SJSA1 (cell line): ENCODE measurements at regions not wholly inside any gene's neighbourhood (a gene's known extent, or its start where the extent isn't known, plus 50 kb on each side); places are given as distances from the start of the nearest gene placed in this dataset.

Experiments
- DNase-seq, 2 experiments: peaks; one replicate each; pipeline ENCODE4 v3.0.0-alpha.2; 2015 to 2020; ENCODE audit warnings: low spot score in 2 of 2, low read depth in 1 of 2
- H3K27ac ChIP-seq: fragments of 250-450 bp; sonication (Bioruptor Pico); 2 replicates; pipeline ENCODE4 v1.5.1; 2020; ENCODE audit warnings: mild to moderate bottlenecking, moderate library complexity
- H3K27me3 ChIP-seq: fragments of 250-450 bp; sonication (Bioruptor Pico); replicated peaks from 2 replicates; pipeline ENCODE4 v1.5.1; 2020; ENCODE audit warnings: mild to moderate bottlenecking, moderate library complexity
- H3K36me3 ChIP-seq: fragments of 250-450 bp; sonication (Bioruptor Pico); 2 replicates; pipeline ENCODE4 v1.5.1; 2020; ENCODE audit warnings: mild to moderate bottlenecking
- H3K4me1 ChIP-seq: fragments of 250-450 bp; sonication (Bioruptor Pico); replicated peaks from 2 replicates; pipeline ENCODE4 v1.6.1; 2021; ENCODE audit warnings: mild to moderate bottlenecking
- H3K4me3 ChIP-seq: fragments of 250-450 bp; sonication (Bioruptor Pico); 2 replicates; pipeline ENCODE4 v1.5.1; 2020; ENCODE audit warnings: mild to moderate bottlenecking
- H3K9me3 ChIP-seq: fragments of 250-450 bp; sonication (Bioruptor Pico); replicated peaks from 2 replicates; pipeline ENCODE4 v1.5.1; 2020; ENCODE audit warnings: mild to moderate bottlenecking

DNA sequence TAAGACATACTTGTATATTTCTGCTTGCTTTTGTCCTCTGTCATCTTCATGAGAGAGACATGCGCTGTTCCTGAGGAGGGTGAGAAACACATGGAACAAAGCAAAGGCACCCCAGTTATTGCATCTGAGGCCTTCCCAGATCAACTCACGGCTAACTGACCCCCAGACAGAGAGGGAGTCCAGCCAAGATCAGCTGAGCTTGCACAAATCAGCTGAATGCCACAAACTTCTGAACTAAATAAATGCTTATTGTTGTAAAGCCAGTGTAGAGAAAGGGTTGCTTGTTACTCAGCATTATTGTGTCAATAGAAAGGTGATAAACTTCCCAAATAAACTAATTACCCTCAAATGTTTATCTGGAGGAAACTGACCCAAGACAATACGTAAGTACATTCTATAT lies 163.8 kb downstream of the BTC start:
- H3K27me3 ChIP-seq: no peaks in the 10 kb centered on the region
- H3K4me1 ChIP-seq: peaks cover 7% of the 10 kb centered on the region

DNA sequence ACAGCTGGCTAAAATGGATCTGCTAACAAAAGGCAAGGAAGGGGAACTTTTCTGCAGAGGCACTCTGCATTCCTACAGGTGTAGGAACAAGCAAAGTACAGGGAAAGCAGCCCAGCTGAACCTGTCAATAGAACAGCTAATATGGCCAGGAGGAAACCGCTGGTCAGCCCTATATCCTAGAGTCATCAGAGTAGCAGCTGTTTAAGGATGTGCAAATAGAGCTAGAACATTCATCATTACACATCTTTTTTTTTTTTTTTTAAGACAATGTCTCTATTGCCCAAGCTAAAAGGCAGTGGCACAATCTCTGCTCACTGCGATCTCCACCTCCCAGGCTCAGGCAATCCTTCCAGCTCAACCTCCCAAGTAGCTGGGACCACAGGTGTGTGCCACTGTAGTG lies 163.0 kb downstream of the BTC start:
- Histone ChIP-seq H3K4me3 (no peak overlapping the region), H3K27me3 (no peaks in the 10 kb centered on the region), H3K36me3 (no peaks in the 10 kb centered on the region), H3K4me1 (peaks cover 6% of the 10 kb centered on the region; the same call in 1 of the 2 replicates), H3K9me3 (no peaks in the 10 kb centered on the region), H3K27ac (no peak overlapping the region)
- DNase-seq: no peak

More for the DNA sequence above, 163.8 kb downstream of the BTC start:
- Histone ChIP-seq H3K27ac (no peak overlapping the region), H3K4me3 (no peak overlapping the region), H3K9me3 (no peaks in the 10 kb centered on the region), H3K36me3 (no peaks in the 10 kb centered on the region)
- DNase-seq: no peak

DNA sequence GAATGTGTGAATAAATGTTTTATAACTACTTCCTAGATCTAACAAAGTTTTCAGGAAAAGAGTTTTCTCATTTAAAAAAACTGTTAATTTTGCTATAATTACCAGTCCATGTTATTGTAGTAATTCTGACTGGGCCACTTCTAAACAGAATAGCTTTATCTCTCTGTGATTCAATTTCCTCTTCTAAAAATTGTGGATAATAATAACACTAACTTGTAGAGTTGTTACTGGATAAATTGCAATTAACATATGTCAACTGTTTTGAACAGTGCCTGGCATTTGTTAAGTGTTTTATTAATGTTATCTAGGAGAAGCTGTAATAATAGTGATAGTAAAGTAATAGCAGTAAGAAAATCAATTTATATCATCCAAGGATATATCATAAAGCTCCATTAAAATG lies 162.3 kb downstream of the BTC start:
- no peak overlapping the region for H3K4me3 ChIP-seq
- no peaks in the 10 kb centered on the region for H3K36me3 ChIP-seq
- H3K9me3 ChIP-seq: no peaks in the 10 kb centered on the region
- H3K4me1 ChIP-seq: peaks cover 6% of the 10 kb centered on the region; the same call in 1 of the 2 replicates
- H3K27ac ChIP-seq: no peak overlapping the region
- no peak for DNase-seq
- H3K27me3 ChIP-seq: 0 out of 2 replicates have a peak, but pooled peaks cover 1% of the 10 kb centered on the region

DNA sequence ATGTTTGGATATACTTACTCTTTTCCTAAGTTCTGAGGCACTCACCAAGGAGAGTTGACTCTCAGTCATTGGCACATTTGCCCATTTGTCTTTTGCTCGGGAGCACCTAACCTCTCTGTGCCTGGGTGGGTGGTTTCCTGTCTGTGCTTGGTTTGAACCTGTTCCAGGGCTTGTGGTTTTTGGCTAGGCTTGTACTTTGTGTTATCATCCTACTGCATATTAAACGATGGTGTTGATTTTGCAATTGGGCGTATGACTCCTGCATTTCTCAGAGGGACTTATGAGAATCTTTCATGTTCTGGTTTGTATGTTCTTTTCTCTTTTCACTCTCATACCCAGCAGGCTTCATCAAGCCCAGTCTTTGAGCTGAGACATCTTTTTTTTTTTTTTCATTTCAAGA lies 161.7 kb downstream of the BTC start:
- no peak overlapping the region for H3K4me3 ChIP-seq
- no peaks in the 10 kb centered on the region for H3K9me3 ChIP-seq
- peaks cover 6% of the 10 kb centered on the region; the same call in 1 of the 2 replicates for H3K4me1 ChIP-seq
- 0 out of 2 replicates have a peak, but pooled peaks cover 5% of the 10 kb centered on the region for H3K27me3 ChIP-seq
- no peak overlapping the region for H3K27ac ChIP-seq
- H3K36me3 ChIP-seq: no peaks in the 10 kb centered on the region
- DNase-seq: peak in 1 of 2 experiments; percentile 26

DNA sequence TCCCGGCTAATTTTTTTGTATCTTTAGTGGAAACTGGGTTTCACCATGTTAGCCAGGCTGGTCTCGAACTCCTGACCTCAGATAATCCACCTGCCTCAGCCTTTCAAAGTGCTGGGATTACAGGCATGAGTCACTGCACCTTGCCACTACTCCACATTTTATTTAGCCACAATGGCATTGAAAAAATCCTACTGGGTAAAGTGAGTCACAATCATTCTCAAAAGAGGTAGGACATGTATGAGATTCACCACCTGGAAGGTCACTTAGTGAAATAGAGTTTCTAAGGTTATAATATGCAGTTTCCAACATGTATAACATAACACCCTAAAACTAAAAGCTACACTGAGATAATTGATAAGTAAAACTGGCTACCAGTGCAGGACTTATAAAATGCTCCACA lies 159.2 kb downstream of the BTC start:
- peaks cover 6% of the 10 kb centered on the region; the same call in 1 of the 2 replicates for H3K4me1 ChIP-seq
- H3K9me3 ChIP-seq: no peaks in the 10 kb centered on the region
- no peak overlapping the region for H3K4me3 ChIP-seq
- H3K27ac ChIP-seq: no peak overlapping the region
- 0 out of 2 replicates have a peak, but pooled peaks cover 5% of the 10 kb centered on the region for H3K27me3 ChIP-seq
- H3K36me3 ChIP-seq: no peaks in the 10 kb centered on the region
- DNase-seq: no peak

DNA sequence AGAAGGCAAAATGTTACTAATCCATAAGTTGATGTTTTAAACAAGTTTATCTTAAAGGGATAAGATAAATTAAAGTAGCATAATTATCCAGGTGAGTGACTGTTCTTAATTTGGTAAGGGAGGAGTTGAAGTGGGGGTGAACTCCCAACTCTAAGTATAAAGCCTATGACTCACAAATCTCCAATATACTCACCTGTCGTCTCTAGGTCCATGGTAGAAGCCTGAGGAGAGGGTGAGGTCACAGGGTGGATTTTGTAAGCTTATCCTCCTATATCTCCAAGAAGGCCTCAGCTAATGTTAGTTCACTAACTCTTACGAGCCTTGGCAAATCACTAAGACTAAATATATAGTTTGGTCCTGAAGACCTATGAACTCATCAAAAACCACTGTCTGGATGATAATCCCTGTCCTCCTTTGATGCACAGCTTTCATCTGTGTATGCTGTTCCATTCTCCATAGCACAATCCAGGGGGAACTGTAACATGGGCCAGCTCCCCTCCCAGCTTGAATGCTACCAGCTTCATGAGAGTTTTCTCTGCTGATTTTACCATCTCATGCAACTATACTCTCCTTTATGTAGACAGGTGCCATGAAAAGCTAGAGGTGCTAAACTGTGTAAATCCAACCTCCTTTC lies 158.7 kb downstream of the BTC start:
- no peak overlapping the region for H3K27ac ChIP-seq
- H3K9me3 ChIP-seq: no peaks in the 10 kb centered on the region
- H3K4me1 ChIP-seq: peaks cover 6% of the 10 kb centered on the region; the same call in 1 of the 2 replicates
- H3K36me3 ChIP-seq: no peaks in the 10 kb centered on the region
- H3K4me3 ChIP-seq: no peak overlapping the region
- DNase-seq: no peak
- 0 out of 2 replicates have a peak, but pooled peaks cover 5% of the 10 kb centered on the region for H3K27me3 ChIP-seq

DNA sequence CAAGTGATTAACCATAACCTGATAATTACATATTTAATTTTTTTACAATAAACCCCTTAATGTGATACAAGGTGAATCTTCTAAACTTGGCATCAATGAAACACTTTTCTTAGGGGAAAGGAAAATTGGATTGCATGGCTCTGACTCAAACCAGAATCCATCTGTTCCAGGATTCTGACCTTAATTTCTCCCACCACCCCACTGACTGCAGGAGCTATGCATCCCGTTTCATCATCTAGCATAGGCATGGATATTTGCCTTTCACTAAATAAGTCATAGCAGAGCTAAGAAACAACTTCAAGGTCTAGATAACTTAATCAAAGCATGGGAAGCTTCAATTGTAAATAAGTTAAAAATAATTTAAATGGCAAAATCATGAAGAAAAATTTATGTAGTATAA lies 156.3 kb downstream of the BTC start:
- Histone ChIP-seq H3K4me1 (peaks cover under 1% of the 10 kb centered on the region; the same call in 1 of the 2 replicates), H3K27me3 (0 out of 2 replicates have a peak, but pooled peaks cover 5% of the 10 kb centered on the region), H3K4me3 (no peak overlapping the region), H3K27ac (no peak overlapping the region), H3K9me3 (no peaks in the 10 kb centered on the region), H3K36me3 (no peaks in the 10 kb centered on the region)
- no peak for DNase-seq

DNA sequence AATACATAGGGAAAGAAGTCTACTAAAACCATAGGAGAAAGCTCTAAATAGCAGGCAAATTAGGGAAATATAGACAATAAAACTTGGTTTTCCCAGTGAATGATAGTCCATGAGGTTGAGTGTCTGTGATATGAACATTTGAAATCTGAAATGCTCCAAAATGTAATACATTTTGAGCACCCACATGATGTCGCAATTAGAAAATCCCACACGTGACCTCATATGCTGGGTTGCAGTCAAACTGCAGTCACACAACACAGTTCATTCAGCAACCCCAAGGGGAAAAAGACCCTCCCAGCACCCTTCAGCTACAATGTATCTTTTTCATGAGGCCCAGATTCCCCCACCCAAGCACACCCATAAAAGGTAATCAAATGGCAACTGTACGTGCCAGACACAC lies 155.6 kb downstream of the BTC start:
- H3K4me1 ChIP-seq: no peaks in the 10 kb centered on the region
- 0 out of 2 replicates have a peak, but pooled peaks cover 5% of the 10 kb centered on the region for H3K27me3 ChIP-seq
- DNase-seq: no peak
- no peaks in the 10 kb centered on the region for H3K9me3 ChIP-seq
- H3K36me3 ChIP-seq: no peaks in the 10 kb centered on the region
- H3K27ac ChIP-seq: no peak overlapping the region
- H3K4me3 ChIP-seq: no peak overlapping the region

DNA sequence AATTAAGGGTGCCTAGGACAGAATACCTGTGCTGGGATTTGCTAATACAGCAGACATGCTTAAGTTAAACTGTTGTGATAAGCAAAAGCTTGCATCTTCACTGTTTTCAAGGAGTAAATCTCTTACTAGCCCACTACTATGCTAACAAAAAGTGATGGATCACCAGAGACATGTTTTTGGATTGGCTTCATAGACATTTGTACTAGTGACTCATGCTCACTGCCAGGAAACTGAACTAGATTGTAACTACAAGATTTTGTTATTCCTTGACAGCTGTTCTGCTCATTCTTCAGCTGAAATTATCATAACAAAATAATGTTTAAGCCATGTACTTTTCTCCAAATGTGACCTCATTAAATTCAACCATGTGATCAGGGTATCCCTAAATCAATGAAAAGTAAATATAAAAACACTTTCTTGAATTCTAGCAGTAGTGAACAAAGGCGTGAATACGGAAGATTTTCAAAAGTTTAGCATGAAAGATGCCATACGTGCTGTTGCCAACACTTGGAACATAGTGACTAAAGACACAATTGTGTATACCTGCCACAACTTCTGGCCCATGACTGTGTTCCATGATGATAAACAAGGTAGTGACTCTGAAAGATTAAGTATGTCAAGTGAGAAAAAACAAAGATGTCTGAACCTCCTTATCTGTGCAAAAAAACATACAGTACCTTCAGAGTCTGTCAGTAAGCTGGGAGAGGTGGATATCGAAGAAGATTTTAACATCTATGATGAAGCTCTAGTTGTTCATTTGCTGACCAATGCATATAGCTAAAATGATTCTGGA lies 154.0 kb downstream of the BTC start:
- no peak for DNase-seq

DNA sequence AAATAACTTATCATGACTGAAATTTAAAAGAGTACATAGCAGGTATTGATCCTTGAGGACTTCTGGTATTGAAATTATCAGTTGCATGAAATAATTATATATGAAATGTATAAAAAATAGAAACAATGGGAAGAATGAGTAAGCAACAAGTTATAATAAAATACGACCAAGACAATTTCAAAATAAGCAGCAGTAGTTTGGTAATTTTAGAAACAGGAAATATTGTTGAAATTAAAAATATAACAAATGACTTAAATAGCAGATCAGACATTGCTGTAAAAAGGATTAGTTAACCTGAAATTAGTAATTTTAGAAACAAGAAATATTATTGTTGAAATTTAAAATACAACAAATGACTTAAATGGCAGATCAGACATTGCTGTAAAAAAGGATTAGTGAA lies 152.3 kb downstream of the BTC start:
- H3K27me3 ChIP-seq: 0 out of 2 replicates have a peak, but pooled peaks cover 6% of the 10 kb centered on the region
- no peak overlapping the region for H3K27ac ChIP-seq
- no peaks in the 10 kb centered on the region for H3K9me3 ChIP-seq
- no peak overlapping the region for H3K4me3 ChIP-seq
- no peaks in the 10 kb centered on the region for H3K4me1 ChIP-seq
- no peaks in the 10 kb centered on the region for H3K36me3 ChIP-seq
- no peak for DNase-seq

More for the DNA sequence above, 154.0 kb downstream of the BTC start:
- Histone ChIP-seq H3K9me3 (no peaks in the 10 kb centered on the region), H3K27ac (no peak overlapping the region), H3K4me1 (no peaks in the 10 kb centered on the region), H3K4me3 (no peak overlapping the region), H3K36me3 (no peaks in the 10 kb centered on the region), H3K27me3 (0 out of 2 replicates have a peak, but pooled peaks cover 5% of the 10 kb centered on the region)

DNA sequence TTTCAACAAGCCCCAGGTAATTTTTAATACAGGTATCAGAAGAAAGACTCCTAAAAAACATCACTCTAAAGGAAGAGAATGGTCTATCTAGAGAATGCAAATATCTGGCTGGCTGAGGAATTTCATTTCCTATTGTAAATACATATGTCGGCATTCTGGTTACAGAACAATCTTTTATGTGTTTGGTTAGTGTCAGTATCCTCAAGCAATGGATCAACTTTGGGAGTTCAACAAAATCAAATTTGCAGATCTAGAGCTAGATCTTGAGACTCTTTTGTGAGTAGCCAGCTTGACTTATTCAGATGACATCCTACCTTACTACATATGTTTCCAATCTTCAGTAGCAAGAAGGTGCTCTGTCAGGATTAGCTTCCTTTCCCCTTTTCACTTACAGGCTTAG lies 145.1 kb downstream of the BTC start:
- Histone ChIP-seq H3K4me3 (no peak overlapping the region), H3K27ac (no peak overlapping the region), H3K4me1 (no peaks in the 10 kb centered on the region), H3K36me3 (no peaks in the 10 kb centered on the region), H3K27me3 (0 out of 2 replicates have a peak, but pooled peaks cover 3% of the 10 kb centered on the region), H3K9me3 (no peaks in the 10 kb centered on the region)
- no peak for DNase-seq

DNA sequence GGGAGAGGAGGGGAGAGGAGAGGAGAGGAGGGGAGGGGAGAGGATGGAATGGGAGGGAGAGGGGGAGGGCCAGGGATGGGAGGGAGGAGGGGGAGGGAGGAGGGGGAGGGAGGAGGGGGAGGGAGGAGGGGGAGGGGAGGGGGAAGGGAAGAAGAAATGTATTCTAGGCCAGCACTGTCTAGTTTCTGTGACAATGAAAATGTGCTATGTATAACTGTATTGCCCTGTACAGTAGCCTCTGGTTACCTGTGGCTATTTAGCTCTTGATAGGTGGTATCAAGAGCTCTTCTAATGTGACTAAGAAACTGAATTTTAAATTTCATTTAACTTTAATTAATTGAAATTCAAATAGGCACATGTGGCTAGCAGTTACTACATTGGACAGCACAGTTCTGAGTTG lies 143.1 kb downstream of the BTC start:
- H3K27ac ChIP-seq: no peak overlapping the region
- no peaks in the 10 kb centered on the region for H3K36me3 ChIP-seq
- no peak for DNase-seq
- H3K27me3 ChIP-seq: 0 out of 2 replicates have a peak, but pooled peaks cover 3% of the 10 kb centered on the region
- no peak overlapping the region for H3K4me3 ChIP-seq
- peaks cover 6% of the 10 kb centered on the region for H3K4me1 ChIP-seq
- H3K9me3 ChIP-seq: no peaks in the 10 kb centered on the region

DNA sequence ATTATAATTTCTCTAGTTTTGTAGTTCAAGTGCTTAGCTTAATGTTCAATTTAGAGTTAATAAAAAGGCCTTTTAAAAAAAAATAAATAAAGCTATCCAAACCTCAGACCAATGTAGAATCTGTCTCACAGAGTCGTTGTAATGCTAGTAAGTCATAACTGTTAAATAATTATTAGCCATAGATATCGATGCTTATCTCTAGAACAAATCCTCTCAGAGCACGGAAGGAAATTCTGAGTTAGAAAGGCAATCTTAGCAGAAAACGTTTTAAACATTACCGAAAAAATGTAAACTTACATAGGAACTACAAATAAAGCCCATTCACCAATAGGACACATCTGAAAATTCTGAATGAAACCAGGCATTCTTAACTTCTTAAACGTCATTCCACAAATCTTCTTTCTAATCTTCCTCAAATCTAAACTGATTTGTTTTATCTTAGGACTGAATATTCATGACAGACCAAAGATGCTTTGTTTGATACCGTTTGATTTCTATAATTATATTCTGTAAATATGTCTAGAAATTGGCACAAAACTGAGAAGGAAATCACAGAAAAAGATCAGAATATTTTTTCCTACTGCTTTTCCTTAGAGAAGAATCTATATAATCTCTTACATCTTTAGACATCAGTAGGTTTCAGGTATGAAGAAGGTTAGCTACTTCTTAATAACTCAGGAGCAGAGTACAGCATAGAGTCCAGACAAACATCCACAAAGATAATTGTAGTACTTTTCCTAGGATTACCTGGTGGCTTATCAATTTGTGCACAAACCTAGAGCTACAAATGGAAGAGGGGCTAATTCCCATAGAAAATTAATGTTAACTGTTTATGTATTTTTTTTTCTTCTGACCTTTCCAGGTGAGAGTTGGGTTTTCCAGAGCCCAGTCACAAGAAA lies 140.7 kb downstream of the BTC start:
- H3K4me1 ChIP-seq: peaks cover 26% of the 10 kb centered on the region
- no peak overlapping the region for H3K27ac ChIP-seq
- H3K27me3 ChIP-seq: no peaks in the 10 kb centered on the region
- no peak overlapping the region for H3K4me3 ChIP-seq
- no peak for DNase-seq
- no peaks in the 10 kb centered on the region for H3K9me3 ChIP-seq
- no peaks in the 10 kb centered on the region for H3K36me3 ChIP-seq
